NCI-H2029 treated with DMSO at 0.1 percent for 48 hours (cell line): ENCODE measurements at regions not wholly inside any gene's neighbourhood (a gene's known extent, or its start where the extent isn't known, plus 50 kb on each side); places are given as distances from the start of the nearest gene placed in this dataset.
"Not testable (repeated sequence)": the region's sequence is repeated elsewhere in the genome, so short reads cannot be mapped to it uniquely, and the experiment has no call there.

Experiments used
- DNase-seq: peaks from one replicate; lab custom pipeline; 2025; lab: John Stamatoyannopoulos, UW

- no peak for DNase-seq
These were observed 408.9 kb downstream of the PYDC2 start for GRCh38 chr3:191869738-191870415.

- DNase-seq, result no peak
These were observed 412.8 kb downstream of the PYDC2 start for GRCh38 chr3:191873736-191874135.

GRCh38 chr3:191882289-191882688, 421.3 kb downstream of the PYDC2 start:
- DNase-seq, result no peak

DNA sequence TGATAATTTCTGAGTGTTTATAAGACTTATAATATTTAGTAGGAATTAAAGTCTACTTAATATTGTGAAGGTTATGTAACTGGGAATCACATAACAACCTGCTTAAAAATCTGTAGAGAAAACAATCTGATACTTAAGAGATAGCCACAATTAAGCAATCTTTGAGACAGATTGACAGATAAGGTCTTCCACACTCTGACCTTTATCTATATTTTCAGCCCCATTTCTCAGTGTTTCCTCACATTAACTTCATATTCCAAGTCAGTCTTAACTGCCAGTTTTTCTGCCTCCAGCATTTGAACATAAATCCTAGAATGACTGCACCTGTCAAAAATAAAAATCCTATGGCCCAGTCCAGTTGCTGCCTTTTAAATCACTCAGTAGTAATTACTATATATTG, 423.2 kb downstream of the PYDC2 start:
- no peak for DNase-seq

- no peak for DNase-seq
These were observed 428.1 kb downstream of the PYDC2 start for GRCh38 chr3:191889106-191889505.

DNA sequence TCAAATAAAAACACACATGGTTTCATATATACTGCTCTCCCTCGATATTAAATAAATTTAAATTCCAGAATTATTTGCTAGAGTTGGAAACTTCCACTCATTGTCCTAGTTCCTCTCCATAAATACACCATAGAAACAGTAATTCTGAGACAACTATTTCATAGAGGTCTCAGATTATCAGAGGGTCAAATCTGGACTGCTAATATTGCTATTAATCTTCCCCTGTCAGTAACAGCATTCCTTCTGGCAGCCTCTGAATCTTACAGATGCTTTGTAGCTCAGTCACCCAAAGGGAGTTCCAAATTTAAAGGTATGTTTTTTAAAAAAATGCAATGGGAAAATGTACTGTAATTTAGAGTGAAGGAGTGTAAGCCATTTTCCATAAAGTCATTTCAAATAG, 428.8 kb downstream of the PYDC2 start:
- DNase-seq, result no peak

DNA sequence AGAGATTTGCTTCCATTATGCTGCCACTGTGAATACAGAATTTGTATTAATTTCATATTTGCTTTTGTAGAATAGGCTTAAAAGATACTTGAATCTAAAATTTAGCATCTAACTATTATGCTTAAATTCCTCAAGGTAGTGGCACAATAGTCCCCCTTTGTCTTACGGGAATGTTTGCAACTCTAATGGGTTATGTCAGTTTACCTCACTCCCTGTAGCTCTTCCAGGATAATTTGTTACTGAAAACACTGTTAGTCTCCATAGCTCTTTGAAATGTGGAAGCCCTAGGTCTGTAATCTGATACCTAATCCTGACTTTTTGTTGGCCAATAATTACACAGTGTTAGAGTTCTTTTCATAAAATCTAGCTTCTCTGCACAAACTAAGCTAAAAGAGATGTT, 433.4 kb downstream of the PYDC2 start:
- no peak for DNase-seq

- DNase-seq, result no peak
These were observed 440.8 kb downstream of the PYDC2 start for GRCh38 chr3:191901741-191902140.

DNA sequence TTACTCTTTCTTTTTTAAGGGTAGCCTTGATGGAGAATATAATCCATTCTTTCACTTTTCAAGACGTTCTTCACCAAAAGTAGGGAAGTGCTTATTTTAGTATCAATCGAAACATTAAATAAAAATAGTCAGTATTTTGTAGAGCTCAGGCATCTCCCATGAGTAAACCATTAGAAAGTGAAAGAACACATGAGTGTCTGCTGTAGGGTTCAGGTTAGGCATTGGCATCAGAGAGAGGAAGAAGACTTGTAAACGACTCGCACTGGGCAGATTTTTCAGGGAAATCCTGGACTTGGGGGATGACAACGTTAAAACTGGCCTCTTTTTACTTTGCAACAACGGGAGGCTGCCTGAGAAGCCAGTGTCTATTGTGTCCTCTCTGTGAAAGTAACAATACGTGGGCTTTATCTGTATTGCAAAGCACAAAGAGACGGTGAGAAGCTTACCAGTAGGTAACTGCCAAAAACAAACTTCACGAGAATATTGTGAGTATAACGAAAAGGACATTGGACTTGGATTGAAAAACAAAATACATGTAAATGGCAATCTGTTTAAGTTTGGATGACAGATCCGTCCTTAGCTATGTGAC, 451.7 kb downstream of the PYDC2 start:
- DNase-seq, result no peak

DNA sequence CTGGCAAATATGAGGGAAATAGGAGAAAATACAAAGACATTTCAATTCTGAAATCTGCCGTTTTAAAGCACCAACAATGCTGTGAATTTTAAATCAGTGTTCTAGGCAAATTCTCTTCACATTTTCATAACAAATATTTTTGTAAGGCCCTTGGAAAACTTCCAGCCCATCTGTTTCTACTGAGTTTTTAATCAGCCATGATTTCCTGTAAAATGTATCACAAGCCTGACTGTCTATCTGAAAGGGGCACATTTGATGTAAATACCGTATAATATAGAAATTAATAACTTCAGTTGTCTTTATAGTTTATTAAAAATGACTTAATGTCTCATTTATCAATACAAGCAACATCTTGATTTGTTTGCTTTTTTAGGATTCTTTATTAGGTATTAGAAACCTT, 454.7 kb downstream of the PYDC2 start:
- DNase-seq, result no peak

DNA sequence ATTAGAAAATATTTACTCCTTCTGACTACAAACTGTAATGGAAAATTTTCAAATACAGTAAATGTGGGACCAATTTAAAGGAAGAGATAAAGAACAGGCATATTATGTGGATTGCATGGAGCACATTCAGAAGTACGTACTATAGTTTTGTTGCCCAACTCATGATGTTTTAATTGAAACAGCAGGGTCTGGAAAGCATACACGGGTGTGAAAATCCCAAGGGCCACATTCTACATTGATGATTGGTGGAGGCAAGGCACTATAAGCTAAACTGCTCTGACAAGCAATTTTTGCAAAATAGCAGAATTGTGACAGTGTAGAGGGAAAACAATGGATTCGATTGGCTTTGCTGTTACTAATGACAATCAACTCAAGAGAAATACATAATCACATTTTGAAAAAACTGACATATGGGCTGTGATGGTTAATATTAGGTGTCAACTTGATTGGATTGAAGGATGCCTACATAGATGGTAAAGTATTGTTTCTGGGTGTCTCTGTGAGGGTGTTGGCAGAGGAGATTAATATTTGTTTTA, 458.6 kb downstream of the PYDC2 start:
- no peak for DNase-seq

DNA sequence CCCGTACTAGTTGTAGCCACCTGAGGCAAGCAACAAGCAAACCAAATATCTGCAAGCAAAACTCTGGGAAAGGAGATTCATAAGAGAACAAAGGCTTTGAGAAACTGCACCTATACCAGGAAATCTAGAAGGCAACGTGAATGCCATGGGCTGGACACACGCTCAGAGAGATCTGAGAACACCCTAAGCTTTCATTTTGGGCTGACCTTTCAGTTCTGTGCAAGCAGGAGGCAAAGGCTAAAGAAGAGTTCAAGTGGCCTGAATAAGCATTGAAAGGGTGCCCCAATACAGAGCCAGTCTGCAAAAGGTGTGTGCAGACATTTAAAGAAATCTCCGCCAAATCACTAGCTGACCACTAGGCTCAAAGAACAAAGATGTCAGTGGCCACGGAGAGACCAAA, 461.6 kb downstream of the PYDC2 start:
- DNase-seq, result no peak

DNA sequence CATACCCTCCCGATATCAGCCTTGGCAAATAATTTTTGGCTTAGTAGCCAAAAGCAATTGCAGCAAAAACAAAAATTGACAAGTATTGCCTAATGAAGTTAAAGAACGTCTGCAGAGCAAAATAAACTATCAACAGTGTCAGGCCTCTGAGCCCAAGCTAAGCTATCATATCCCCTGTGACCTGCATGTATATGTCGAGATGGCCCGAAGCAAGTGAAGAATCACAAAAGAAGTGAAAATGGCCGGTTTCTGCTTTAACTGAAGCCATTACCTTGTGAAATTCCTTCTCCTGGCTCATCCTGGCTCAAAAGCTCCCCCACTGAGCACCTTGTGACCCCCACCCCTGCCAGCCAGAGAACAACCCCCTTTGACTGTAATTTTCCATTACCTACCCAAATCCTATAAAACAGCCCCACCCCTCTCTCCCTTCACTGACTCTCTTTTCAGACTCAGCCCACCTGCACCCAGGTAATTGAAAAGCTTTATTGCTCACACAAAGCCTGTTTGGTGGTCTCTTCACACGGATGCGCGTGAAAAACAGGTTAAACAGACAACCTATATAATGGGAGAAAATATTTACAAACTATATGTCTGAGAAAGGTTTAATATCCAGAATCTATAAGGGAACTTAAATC, 466.3 kb downstream of the PYDC2 start:
- DNase-seq, result not testable (repeated sequence)

DNA sequence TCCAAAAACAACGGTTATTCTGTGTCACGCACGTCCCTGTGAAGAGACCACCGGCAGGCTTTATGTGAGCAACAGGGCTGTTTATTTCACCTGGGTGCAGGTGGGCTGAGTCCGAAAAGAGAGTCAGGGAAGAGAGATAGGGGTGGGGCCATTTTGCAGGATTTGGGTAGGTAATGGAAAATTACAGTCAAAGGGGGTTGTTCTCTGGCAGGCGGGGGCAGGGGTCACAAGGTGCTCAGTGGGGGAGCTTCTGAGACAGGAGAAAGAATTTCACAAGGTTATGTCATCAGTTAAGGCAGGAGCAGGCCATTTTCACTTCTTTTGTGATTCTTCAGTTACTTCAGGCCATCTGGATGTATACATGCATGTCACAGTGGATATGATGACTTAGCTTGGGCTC, 467.0 kb downstream of the PYDC2 start:
- DNase-seq, result not testable (repeated sequence)

GRCh38 chr3:191944835-191945234, 483.9 kb downstream of the PYDC2 start:
- no peak for DNase-seq

- no peak for DNase-seq
These were observed 491.2 kb downstream of the PYDC2 start for GRCh38 chr3:191952186-191952585.

DNA sequence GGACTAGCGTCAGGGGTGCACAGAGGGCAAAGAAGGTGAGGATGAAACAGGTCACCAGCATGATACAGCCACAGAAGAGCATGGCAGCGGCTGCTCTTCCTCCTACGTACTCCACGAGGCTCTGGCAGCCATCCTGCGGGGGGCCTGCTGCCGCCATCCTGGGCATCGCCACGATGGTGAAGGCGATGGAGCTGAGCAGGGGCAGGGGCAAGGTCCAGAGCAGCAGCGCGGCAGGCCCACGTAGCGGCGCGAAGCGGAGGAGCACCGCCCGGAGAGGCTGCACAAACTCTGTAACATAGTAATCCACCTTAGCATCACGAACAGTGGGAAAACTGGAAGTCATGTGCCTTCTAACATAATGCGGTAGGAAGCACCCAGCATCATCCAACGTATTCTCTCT, 491.6 kb downstream of the PYDC2 start:
- DNase-seq, result no peak

- DNase-seq, result peak; percentile 60
These were observed 498.2 kb downstream of the PYDC2 start for GRCh38 chr3:191958980-191959671.

DNA sequence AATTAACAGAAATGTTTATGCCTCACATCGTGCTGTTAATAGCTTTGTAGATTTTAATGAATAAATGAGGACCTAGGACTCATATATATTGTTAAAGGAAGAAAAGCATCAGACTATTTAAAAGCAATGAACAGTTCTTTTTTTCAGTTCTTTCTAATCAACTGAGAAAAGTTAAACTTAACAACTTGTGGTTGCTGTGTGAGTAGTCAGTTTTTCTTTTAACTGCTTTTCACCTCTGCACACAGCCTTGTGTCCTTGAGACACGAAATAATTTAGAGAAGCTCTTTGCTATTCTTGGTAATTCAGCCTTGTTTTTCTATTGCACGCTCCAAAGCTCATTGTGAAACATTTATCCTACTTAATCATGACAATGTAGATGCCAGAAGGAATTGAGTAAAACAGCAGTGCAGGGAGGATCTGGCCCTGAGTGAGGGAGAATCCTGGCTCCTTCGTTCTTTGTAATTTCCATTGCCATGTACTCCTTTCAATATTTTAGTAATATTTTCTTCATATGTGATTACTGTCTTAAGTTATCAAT, 499.0 kb downstream of the PYDC2 start:
- DNase-seq, result no peak

- no peak for DNase-seq
These were observed 500.1 kb downstream of the PYDC2 start for GRCh38 chr3:191961022-191961421.

GRCh38 chr3:191961529-191961928, 500.6 kb downstream of the PYDC2 start:
- no peak for DNase-seq

- no peak for DNase-seq
These were observed 501.4 kb downstream of the PYDC2 start for GRCh38 chr3:191962324-191962723.
